NCI-H748 (cell line): ENCODE measurements at regions not wholly inside any gene's neighbourhood (a gene's known extent, or its start where the extent isn't known, plus 50 kb on each side); places are given as distances from the start of the nearest gene placed in this dataset.
"Not testable (repeated sequence)": the region's sequence is repeated elsewhere in the genome, so short reads cannot be mapped to it uniquely, and the experiment has no call there.

ENCODE experiments used
- DNase-seq: peaks from one replicate; lab custom pipeline; 2025; ENCODE audit not compliant: unreplicated experiment; lab: John Stamatoyannopoulos, UW

DNA sequence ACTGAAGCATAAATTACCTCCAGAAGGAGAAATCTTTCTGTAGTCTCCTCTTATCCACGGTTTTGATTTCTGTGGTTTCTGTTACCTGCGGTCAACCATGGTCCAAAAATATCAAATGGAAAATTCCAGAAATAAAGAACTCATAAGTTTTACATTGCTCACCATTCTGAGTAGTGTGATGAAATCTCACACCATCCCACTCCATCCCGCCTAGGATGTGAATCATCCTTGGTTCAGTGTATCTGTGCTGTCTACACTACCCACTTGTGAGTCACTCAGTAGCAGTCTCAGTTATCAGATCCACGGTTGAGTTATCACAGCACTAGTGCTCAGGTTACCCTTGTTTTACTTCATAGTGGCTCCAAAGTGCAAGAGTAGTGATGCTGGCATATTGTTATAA is 371.2 kb downstream of the NFIB start:
- DNase-seq, result no peak

- DNase-seq, result no peak
Measured at GRCh38 chr9:13942201-13942600, 371.7 kb downstream of the NFIB start.

- no peak for DNase-seq
Measured at GRCh38 chr9:13941714-13942113, 372.2 kb downstream of the NFIB start.

- peak; percentile 97 for DNase-seq
Measured at GRCh38 chr9:13939701-13940490, 374.0 kb downstream of the NFIB start.

- DNase-seq, result peak; percentile 75
Measured at GRCh38 chr9:13939134-13939533, 374.8 kb downstream of the NFIB start.

- peak; percentile 93 for DNase-seq
Measured at GRCh38 chr9:13934416-13934815, 379.5 kb downstream of the NFIB start.

DNA sequence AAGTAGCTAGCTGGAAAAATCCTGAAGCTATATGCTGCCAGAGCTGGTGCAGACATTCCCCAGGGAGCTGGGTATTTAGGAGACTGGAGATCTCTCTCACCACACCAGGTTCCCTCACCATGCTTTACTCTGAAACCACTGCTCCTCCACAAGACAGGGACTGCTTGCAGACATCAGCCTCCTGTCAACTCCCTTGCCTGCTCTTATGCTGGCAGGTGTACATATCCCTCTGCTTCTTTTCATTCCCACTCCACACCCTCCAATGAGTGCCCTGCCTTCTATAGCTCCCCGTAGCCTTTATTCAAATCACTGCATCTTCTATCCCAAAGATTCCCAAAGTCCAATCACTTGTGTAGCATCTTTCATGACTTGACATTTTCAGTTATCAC is 380.7 kb downstream of the NFIB start:
- DNase-seq, result no peak

DNA sequence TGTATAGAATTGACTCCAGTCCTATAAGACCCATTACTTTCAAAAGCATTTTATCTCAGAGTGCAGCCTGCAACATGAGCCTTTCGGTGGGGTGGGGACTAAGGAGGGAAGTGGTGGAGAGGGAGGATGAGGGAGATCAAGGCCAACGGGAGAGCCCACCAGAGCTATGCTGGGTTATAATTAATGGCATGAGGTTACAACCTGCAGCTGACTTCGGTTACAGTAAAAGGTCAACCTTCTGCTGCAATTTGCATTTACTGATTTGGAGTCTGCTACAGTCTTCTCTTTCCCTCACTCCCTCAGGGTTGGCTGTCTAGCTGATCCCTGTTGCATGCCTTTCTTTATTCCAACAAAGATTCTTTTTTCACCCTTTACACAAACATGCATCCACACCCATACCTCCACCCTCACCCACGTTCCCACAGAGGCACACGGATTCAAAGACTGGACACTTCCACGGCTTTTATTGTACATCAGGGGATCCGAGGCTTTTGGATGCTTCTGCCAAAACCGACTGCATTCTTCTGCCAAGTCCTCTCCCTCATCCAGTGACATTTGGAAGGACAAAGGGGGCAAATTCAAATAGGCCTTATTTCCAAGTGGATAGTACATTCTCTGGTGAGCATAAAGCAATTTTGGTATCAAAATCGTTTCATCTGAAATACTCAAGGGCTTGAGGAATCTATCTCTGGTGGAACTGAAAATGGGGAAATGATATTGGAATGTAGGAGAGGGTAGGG is 381.2 kb downstream of the NFIB start:
- DNase-seq, result no peak

DNA sequence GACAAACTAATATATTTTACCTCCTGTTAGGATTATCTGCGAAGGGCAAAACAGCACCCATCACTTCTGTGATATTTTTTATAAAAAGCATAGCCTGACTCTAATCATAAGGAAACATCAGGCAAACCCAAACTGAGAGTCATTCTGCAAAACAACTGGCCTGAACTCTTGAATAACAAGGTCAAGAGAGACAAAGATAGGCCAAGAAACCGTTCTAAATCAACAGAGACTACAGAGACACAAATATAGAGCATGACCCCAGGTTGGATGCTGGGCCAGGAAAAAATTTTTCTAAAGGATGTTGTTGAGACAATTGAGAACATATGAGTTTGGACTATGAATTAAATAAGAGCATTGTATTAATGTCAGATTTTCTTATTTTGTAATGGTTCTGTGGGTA is 384.9 kb downstream of the NFIB start:
- DNase-seq, result no peak

DNA sequence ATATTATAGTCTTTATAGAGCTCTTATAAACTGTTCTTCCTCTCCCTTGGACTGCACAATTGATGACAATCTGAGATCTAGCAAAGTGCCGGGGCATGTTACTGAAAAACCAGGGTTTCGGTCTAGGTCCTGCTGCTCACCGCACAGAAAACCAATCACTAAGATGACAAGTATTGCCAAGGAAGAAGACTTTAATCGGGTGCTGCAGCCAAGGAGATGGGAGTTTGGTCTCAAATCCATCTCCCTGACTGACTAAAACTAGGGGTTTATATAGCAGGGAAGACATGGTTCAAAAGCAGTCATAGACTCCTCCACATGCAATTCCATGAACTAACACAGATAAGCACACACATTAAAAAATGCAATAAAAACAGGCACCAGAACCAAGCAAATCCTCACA is 390.6 kb downstream of the NFIB start:
- DNase-seq, result no peak

DNA sequence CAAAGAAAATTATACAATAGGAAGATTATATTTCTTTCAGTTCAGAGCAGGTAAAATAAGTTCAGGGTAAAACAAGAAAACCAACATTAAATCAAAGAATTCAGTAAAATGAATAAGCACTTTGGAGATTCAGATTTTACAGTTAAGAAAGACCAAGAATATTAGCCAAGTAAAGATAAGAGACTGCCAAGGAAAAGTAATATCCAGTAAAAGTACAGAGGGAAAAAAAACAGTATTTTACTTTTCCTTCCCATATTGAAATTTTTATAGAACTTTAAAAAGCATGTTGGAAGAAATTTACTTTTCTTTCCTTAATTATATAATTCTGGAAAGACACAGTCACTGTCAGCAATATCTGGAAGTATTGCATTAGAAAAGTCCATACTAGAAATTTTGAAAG is 393.4 kb downstream of the NFIB start:
- no peak for DNase-seq

- DNase-seq, result no peak
Measured at GRCh38 chr9:13919401-13919800, 394.5 kb downstream of the NFIB start.

DNA sequence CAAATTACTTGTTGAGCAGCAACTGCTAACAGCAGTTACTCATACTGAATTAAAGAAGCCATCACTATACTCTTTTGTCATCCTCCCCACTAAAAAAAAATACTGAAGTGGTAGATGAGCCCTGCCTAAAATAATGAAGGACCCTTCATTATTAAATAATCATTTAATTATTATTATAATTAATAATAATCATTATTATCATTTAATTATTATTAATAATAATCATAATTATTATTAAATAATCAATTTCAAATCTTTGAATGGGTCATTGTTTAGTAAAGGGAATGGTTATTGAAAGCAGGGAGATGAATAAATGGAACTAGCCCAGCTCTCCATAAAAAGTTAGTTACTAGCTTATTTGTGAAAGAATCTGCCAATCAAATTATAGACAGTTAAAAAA is 396.4 kb downstream of the NFIB start:
- no peak for DNase-seq

DNA sequence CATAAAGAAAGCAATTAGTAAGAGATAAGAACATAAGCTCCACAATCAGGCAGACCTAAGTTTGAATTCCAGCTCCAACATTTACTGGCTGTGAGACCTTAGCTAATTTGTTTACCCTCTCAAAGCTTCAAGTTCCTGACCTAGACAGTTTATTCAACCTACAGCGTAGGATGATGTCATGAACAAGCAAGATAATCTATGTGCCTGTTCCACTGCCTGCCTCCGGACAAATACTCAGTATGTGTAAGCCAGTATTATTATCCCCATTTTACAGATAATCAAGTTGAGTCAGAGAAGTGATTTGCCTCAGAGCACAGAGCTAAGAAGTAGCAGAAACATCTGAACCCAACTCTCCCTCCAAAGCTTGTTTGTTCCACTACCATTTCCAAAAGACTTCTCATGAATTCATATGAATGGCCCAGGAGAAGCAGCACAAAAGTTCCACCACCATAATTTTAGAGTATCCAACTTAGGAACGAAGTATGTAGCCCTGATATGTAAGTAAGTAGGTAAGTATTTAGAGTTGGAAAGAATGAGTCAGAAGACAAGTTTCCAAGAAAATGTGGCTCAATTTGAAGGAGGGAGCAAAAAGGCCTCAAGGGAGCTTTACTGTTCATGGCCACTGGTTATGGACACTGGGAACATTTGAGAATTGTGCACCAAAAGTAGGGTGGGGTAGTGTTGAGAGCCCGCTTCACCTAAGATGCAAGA is 398.2 kb downstream of the NFIB start:
- peak; percentile 40 for DNase-seq

DNA sequence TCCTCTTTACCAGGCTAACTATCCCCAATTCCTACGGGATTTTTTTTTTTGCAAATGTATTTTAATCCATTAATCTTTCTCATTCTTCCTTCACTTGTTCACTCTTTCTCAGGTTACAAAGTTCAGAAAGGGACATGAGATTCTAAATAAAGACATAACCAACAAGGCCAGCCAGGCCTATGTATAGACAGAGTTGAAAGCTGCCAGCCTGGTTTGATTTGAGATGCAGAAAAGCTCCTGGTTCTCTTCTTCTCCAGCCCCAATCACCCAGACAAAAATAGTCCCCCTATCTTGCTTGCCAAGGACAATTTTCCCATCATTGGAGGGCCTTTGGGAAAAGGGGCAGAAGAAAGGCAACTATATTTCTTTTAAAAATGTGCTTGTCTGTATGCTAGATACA is 398.8 kb downstream of the NFIB start:
- no peak for DNase-seq

GRCh38 chr9:13911473-13911872 is 402.5 kb downstream of the NFIB start:
- no peak for DNase-seq

GRCh38 chr9:13907842-13908241 is 406.1 kb downstream of the NFIB start:
- not testable (repeated sequence) for DNase-seq

DNA sequence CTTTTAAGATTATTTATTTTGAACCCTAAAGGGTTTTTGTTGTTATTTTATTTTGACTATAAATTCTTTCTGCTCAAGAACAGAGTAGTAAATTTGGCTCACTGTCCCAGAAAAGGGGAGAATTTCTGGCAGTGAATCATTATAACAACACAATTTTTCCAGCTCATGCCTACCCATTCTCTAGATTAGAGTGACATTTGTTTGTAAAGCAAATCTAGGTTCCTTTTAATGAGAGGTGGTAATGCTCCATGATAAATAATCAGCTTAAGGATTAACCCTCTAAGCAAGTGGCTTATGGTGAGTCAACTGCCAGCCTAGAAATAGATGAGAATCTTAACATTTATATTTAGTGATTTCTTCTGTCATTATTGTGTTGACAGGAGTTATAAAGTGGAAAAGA is 409.2 kb downstream of the NFIB start:
- no peak for DNase-seq

DNA sequence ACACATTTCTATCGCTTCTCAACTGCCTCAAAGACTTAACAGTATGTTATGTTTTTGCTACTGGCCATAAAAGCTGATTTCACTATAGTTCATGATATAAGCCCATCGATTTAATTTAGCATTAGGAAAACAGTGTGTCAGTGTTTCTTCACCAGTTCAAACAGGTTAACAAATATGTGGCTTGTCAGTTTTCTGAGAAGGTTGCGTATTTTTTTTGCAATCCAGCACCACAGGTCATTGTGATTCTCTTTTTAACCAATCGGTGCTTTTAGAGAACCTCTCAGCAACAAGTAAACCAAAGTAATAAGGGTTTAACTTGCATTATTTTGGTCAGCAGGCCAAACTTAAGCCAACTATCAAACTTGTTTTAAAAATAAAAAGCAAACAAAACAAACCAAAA is 409.6 kb downstream of the NFIB start:
- no peak for DNase-seq

DNA sequence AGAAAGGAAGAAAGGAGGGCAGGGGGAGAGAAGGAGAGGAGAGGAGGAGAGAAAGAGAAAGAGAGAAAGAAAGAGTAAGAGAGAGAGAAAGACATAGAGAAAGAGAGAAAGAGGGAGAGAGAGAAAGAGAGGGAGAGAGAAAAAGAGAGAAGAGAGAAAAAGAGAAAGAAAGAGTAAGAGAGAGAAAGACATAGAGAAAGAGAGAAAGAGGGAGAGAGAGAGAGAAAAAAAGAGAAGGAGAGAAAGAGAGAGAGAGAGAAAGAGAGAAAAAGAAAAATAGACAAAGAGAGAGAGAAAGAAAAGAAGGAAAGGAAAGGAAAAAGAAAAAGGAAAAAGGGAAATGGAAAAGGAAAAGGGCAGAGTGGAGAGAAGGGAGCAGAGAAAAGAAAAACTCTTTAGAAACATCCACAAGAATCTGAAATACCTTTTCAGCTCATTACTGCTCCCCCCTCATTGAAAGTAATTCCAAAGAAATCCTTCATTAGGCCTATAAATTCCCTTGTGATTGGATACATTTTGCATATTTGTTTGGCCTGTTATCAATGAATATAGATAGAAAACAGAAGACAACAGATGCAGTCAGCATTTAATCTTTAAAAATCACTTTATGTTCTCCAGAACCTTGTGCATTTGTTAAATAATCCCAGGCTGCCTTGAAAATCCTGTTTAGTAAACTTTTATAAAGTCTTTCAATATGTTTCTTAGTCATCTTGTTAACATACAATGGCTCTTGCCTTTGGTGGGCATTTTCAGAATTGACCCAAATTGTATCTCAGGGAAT is 411.5 kb downstream of the NFIB start:
- no peak for DNase-seq

- no peak for DNase-seq
Measured at GRCh38 chr9:13901176-13901575, 412.8 kb downstream of the NFIB start.
